Breast epithelium (tissue), 4 donors: ENCODE measurements at regions not wholly inside any gene's neighbourhood (a gene's known extent, or its start where the extent isn't known, plus 50 kb on each side); places are given as distances from the start of the nearest gene placed in this dataset.

Experiments
- DNase-seq, 2 donors: peaks; one replicate each; pipeline ENCODE4 v3.0.0-alpha.2; 2019; ENCODE audit warnings: low spot score in 2 of 2
- H3K27ac ChIP-seq, 2 donors: fragments of 200-600 bp; sonication (generic) in 1 of 2; one replicate each; pipeline ENCODE4 v1.5.1; 2016 to 2019; ENCODE audit warnings: mild to moderate bottlenecking in 1 of 2
- H3K27me3 ChIP-seq, 2 donors: fragments of 200-600 bp; sonication (generic) in 1 of 2; one replicate each; pipeline versions ENCODE4 v1.5.1 to v1.6.0; 2017 to 2019; ENCODE audit warnings: control low read depth in 1 of 2, mild to moderate bottlenecking in 1 of 2
- H3K36me3 ChIP-seq: fragments of 200-600 bp; one replicate; pipeline ENCODE4 v1.5.1; 2019
- H3K4me1 ChIP-seq, 2 donors: fragments of 200-600 bp; sonication (generic); one replicate each; pipeline ENCODE4 v1.5.1; 2016 to 2019; ENCODE audit warnings: control low read depth in 1 of 2
- H3K4me3 ChIP-seq, 3 donors: fragments of 200-600 bp; sonication (generic); 1 replicate in 2 of 3; 2 replicates in 1 of 3; pipeline ENCODE4 v1.5.1; 2016 to 2019; ENCODE audit warnings: mild to moderate bottlenecking in 3 of 3, moderate library complexity in 2 of 3
- H3K9me3 ChIP-seq, 2 donors: fragments of 200-600 bp; sonication (generic) in 1 of 2; one replicate each; pipeline ENCODE4 v1.5.1; 2016 to 2019; ENCODE audit warnings: control low read depth in 1 of 2
- CTCF ChIP-seq, 3 donors: fragments of 450-650 bp; IDR thresholded peaks; one replicate each; pipeline ENCODE4 v1.5.1; 2016 to 2017; ENCODE audit warnings: antibody characterized with exemption in 3 of 3, mild to moderate bottlenecking in 3 of 3, moderate library complexity in 3 of 3
- POLR2A ChIP-seq: fragments of 450-650 bp; IDR thresholded peaks from one replicate; pipeline ENCODE4 v1.6.1; 2016; ENCODE audit warnings: antibody characterized with exemption, mild to moderate bottlenecking, moderate library complexity
- POLR2AphosphoS5 ChIP-seq, 3 donors: sonication (generic); formaldehyde crosslinking; IDR thresholded peaks; one replicate each; pipeline ENCODE4 v1.6.1; 2017; ENCODE audit warnings: antibody characterized with exemption in 3 of 3
- intact Hi-C: fragments of 100-400 bp; cut with DNase I; formaldehyde crosslinking; loops from one replicate; pipeline ENCODE4 v1.15.1; 2023; ENCODE audit warnings: low total_unique reads

DNA sequence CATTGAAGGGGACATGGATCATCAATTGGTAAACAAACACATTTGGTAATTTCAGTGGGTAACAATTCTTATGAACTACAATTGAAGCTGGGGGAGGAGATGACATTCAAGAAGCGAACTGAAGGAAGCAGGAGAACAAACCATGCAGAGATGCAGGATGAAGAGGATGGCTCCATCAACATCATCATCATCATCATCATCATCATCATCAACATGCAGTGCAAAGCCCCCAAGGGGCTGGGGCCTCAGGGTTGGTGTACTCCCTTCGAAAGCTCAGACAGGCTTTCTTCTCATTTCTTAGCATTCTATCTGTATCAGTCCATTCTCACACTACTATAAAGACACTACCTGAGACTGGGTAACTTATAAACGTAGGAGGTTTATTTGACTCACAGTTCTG, 105.8 kb downstream of the DUSP10 start:
- no peaks in the 10 kb centered on the region for H3K27me3 ChIP-seq
- no peaks in the 10 kb centered on the region for H3K9me3 ChIP-seq
- TF ChIP-seq POLR2AphosphoS5 (IDR thresholded peaks at IDR 0.05) (no peak), CTCF (IDR thresholded peaks at IDR 0.05) (no peak), POLR2A (no peak)
- H3K4me1 ChIP-seq = no peaks in the 10 kb centered on the region
- no peak overlapping the region for H3K27ac ChIP-seq
- H3K36me3 ChIP-seq = no peaks in the 10 kb centered on the region
- intact Hi-C loops = loop anchor here (2.0 kb wide), 1 partner anchor 15 kb away; no protein-coding TSS in a partner anchor
- no peak for DNase-seq
- H3K4me3 ChIP-seq = no peak overlapping the region

DNA sequence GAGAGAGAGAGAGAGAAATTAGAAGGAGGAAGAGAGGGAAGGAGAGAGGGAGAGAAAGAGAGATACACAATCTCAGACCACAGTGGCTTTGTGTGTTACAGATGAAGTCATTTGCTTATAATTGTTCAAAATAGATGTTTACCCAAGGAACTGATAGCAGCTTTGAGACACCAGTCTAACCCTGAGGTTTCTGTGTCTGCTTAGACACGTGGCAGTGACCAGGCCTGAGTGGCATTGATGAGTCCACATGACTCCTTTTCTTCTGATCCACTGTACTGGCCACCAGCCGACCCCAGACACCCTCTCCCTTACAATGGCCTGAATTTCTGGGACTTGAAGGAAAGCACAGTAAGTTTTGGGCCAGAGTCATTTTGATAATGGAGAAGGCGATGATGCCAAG, 104.9 kb downstream of the DUSP10 start:
- intact Hi-C loops = loop anchor here (2.0 kb wide), 1 partner anchor 14 kb away; no protein-coding TSS in a partner anchor
- no peak for TF ChIP-seq POLR2A
- no peak for TF ChIP-seq POLR2AphosphoS5 (IDR thresholded peaks at IDR 0.05)
- TF ChIP-seq CTCF (IDR thresholded peaks at IDR 0.05) = no peak
- DNase-seq = no peak

DNA sequence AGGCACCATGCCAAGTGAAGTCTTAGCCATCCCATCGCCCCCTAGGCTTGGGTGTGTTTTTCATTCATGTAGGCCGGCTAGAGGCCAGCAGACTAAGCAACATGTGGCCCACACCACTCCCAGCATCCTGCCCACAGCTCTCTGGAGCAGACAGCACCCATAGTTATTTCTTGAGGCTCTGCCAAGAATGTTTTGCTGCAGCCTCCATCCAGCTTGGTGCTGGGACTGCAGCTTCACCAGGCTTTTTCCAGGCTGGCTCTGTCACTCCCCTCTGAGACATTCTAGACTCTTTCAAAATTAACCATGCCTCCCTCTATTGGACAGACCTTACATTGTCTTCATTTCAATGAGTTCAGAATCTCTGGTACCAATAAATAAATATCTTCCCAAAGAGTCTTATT, 104.2 kb downstream of the DUSP10 start:
- no peaks in the 10 kb centered on the region for H3K9me3 ChIP-seq
- TF ChIP-seq POLR2A (no peak), CTCF (IDR thresholded peaks at IDR 0.05) (no peak), POLR2AphosphoS5 (IDR thresholded peaks at IDR 0.05) (no peak)
- H3K27ac ChIP-seq = no peak overlapping the region
- no peaks in the 10 kb centered on the region for H3K4me1 ChIP-seq
- intact Hi-C loops = loop anchor here (2.0 kb wide), 1 partner anchor 13 kb away; no protein-coding TSS in a partner anchor
- no peaks in the 10 kb centered on the region for H3K36me3 ChIP-seq
- DNase-seq = no peak
- H3K27me3 ChIP-seq = no peaks in the 10 kb centered on the region
- no peak overlapping the region for H3K4me3 ChIP-seq

More for the DNA sequence above, 104.9 kb downstream of the DUSP10 start:
- no peaks in the 10 kb centered on the region for H3K36me3 ChIP-seq
- no peak overlapping the region for H3K27ac ChIP-seq
- H3K4me1 ChIP-seq = no peaks in the 10 kb centered on the region
- no peak overlapping the region for H3K4me3 ChIP-seq
- H3K27me3 ChIP-seq = no peaks in the 10 kb centered on the region
- H3K9me3 ChIP-seq = no peaks in the 10 kb centered on the region

DNA sequence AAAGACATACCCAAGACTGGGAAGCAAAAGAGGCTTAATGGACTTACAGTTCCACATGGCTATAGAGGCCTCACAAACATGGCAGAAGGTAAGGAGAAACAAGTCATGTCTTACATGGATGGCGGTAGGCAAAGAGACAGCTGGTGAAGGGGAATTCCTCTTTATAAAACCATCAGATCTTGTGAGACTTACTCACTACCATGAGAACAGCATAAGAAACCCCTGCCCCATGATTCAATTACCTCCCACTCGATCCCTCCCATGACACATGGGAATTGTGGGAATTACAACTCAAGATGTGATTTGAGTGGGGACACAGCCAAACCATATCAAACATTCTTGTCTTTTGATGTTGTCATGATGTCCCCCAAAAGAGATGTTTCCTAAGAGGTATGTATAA, 103.3 kb downstream of the DUSP10 start:
- intact Hi-C loops = no loop called here
- H3K9me3 ChIP-seq = no peaks in the 10 kb centered on the region
- no peak for DNase-seq
- no peak overlapping the region for H3K4me3 ChIP-seq
- no peaks in the 10 kb centered on the region for H3K4me1 ChIP-seq
- H3K27ac ChIP-seq = no peak overlapping the region
- no peaks in the 10 kb centered on the region for H3K27me3 ChIP-seq
- H3K36me3 ChIP-seq = no peaks in the 10 kb centered on the region
- no peak for TF ChIP-seq POLR2AphosphoS5 (IDR thresholded peaks at IDR 0.05)
- TF ChIP-seq POLR2A = no peak
- TF ChIP-seq CTCF (IDR thresholded peaks at IDR 0.05) = no peak

DNA sequence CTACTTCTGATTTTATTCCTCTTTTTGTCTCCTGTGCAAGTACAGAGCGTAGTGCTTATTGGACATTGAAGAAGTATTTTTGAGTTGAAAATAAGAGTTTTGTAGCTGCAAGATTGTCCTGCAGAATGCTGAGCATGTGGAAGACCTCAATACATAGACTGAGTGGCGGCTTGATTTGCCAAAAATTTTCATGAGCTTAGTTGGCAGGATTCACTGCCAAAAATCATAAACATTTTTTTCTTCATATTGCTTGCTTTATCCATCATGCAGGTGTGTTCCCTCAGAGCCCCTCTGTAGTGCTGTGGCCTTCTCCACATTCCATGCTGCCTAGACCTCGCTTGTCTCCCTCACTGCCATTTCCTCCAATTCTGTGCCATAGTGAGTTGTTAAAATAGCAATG, 100.1 kb downstream of the DUSP10 start:
- H3K9me3 ChIP-seq = no peaks in the 10 kb centered on the region

More for the DNA sequence above, 100.1 kb downstream of the DUSP10 start:
- Histone ChIP-seq H3K4me1 (no peaks in the 10 kb centered on the region), H3K27me3 (no peaks in the 10 kb centered on the region), H3K36me3 (no peaks in the 10 kb centered on the region), H3K4me3 (no peak overlapping the region), H3K27ac (no peak overlapping the region)
- intact Hi-C loops = no loop called here
- no peak for DNase-seq
- no peak for TF ChIP-seq CTCF (IDR thresholded peaks at IDR 0.05)
- no peak for TF ChIP-seq POLR2A
- TF ChIP-seq POLR2AphosphoS5 (IDR thresholded peaks at IDR 0.05) = no peak
